GM19372 (cell line): ENCODE measurements at regions not wholly inside any gene's neighbourhood (a gene's known extent, or its start where the extent isn't known, plus 50 kb on each side); places are given as distances from the start of the nearest gene placed in this dataset.
A peak's percentile ranks its signal among the peaks of the same experiment; 100 is the strongest.

Source experiments
- ATAC-seq: cut with Tn5 transposase; IDR thresholded peaks from one replicate; pipeline ENCODE4 v1.9.1; 2021; ENCODE audit warnings: mild to moderate bottlenecking, low read depth, moderate library complexity; ENCODE audit not compliant: unreplicated experiment

DNA sequence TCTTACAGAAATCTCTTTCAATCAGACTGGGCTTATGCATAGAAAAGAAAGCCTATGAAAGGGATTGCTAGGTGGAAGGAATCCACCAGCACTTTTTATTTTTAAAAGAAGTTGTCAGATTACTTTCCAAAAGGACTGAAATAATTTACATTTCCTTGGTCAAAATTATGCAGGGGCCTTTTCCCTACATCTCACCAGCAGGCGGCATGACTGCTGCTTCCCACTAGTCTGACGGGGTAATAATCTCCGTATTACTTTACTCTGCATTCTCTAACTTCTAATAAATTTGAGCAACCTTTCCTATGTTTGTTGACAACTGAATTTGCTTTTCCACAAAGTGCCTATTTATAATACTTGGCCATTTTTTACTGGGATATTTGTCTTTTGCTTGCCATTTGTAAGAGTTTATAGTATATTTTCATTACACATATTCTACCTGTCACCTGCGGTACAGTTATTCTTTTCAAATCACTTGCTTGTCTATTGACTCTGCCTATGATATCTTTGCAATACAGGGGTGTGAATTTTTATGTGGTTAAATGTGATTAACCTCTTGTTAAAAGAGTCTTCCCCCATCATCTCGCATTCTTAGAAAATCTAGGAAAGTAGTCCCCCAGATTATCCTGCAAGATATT is 51.9 kb upstream of the USP47 start:
- no peak for ATAC-seq

DNA sequence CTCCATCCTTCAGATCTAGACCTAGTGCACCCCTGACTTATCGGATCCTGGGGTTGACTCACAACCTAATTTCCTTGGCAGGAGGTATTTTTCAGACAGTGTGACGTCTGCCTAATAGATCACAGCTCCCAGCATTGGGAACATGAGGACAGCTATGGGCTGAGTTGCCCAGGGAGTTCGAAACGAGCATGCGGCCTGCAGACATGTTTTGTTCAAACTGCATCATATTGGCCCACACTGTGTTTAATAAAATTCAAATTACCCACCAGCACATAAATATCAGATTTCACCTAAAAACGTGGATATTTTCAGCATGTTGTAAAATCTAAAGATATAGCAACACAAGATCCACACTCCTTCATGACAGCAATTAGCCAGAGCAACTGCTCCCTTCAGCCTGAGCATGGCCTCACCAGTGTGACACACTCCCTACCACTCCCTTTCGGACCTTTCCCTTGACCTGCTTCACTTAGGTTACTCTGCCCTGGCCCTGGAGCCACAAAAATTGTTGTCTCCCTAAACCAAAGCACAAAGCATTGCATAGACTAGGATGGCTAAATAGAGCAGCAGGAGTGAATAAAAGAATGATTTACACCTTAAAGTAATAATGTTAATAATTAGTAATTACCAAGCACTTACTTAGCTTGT is 53.6 kb upstream of the USP47 start:
- peak; percentile 19 for ATAC-seq

DNA sequence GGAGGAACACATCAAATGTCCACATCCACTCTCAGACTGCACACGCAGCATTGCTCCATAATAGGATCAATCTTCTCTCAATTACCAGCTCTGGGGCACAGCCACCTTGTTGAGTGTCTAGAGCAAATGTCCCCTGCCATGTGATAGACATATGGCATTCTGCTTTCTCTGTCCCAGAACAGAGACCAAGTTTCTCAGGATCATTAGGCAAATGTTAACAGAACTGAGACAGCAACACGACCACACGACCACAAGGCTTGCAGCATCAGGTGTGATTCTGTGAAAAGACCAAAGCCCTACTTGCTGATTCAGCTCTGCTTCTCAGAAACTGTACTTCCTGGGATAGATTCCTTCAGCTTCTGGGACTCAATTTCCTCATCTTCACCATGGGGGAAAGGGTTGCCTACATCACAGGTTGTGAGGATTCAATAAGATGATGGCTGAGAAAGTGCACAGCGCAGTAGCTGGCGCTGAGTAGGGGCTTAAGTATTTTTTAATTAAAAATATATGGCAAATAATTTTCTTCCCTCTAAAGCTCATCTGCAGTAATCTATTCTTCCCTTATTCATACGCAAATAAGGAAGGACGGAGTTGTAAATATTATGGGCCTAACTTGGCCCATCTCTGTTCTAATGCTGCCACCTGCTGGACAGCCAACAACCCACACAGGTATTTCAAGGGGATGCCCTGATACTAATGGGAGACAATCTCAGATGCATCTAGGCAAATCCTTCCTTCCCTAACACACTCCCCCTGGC is 54.3 kb upstream of the USP47 start:
- peak; percentile 59 for ATAC-seq

DNA sequence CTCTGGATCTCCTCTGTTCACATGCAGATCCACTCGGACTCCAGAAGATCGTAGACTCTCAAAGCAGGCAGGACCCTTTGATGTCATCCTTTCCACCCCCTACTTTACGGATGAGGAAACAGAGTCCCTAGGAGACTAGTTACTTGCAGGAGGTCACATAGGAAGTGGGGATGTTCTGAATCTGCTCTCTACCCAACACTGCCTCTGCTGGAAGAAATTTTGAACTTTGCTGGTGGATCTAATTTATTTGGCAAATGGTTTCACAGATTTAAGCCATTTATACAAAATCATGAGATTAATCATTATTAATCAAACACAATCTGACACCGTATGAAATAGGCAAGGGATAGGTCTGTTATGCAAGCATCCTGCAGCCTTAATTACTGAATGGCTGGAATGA is 55.0 kb upstream of the USP47 start:
- no peak for ATAC-seq

DNA sequence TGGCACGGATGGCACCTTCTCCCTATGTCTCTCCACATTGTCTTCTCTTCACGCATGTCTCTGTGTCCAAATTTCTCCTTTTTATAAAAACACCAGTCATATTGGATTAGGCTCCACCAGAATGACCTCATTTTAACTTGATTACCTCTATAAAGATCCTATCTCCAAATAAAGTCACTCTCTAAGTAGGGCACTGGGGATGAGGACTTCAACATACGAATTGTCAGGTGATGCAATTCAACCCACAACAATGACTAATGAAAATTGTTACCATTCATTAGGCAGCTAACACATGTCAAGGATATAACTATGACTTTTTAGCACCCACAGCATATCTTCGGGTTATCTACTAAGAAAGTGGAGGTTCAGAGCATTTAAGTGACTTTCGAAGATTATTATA is 55.5 kb upstream of the USP47 start:
- no peak for ATAC-seq

DNA sequence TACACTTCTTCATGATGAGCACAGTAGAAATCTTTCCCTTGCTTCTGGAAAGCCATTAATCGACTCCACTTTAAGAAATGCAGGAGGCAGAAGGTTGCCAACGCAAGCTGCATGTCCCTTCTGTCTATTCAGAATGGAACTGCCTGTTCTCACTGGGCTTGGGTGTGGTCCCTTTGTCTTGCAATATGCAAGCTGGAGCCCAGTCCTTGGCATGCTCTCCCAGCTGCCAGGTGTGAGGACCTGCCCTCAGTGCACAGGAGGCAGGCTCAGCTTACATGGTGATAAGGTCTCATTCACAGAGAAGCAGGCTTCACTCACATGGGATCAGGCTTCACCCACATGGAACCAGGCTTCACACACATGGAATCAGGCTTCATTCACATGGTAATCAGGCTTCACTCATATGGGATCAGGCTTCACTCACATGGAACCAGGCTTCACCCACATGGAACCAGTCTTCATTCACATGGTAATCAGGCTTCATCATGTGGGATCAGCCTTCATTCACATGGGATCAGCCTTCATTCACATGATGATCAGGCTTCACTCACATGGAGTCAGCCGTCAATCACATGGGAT is 59.2 kb upstream of the USP47 start:
- ATAC-seq, result no peak

DNA sequence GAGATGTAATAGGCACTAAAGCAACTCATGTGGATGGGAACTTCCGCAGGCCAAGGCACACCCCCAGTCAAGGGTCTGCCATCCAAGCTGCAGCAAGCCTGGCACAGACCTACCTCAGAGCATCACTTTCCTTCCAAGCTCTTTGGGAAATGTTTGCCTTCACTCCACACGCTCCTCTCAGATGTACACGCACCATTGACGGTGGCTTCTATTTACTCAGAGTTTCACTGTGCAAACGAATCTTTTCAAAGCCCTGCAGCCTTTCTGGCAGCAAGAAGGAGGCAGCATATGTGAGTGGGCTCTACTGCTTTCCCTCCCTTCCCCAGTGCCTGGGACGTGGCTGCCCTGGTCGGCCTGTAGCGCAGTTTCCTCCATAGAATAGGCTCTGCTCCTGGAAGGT is 60.9 kb upstream of the USP47 start:
- no peak for ATAC-seq

DNA sequence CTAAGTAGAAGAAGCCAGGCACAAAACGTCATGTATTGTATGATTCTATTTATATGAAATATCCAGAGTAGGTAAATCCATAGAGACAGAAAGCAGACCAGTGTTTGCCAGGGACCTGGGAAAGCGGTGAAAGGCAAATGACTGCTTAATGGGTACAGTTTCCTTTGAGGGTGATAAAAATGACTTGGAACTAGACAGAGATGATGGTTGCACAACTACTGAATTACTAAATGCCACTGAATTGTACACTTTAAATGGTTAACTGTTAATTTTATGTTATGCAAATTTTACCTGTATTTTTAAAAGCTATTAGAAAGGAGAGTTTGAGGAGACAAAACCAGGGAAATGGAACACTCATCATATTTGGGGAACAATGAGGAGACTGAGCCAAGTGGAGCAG is 61.8 kb upstream of the USP47 start:
- ATAC-seq, result no peak

DNA sequence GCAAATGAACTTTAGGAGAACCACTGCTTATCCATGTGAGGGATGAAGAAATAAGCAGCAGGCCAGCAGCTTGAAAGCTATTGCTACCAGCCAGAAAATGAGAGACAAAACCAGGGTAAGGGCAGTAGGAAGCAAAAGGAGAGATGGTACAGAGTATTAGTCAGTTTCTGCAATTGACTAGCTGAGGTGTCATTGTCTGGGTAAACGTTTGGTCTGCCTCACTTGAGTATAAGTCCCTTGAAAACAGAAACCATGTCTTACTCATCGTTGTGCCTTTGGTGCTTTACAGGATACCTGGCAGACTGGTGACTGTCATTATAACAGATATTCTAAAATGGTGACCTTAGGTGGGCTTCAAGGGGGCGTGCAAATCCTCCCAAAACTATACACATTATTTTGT is 63.9 kb upstream of the USP47 start:
- ATAC-seq, result no peak

DNA sequence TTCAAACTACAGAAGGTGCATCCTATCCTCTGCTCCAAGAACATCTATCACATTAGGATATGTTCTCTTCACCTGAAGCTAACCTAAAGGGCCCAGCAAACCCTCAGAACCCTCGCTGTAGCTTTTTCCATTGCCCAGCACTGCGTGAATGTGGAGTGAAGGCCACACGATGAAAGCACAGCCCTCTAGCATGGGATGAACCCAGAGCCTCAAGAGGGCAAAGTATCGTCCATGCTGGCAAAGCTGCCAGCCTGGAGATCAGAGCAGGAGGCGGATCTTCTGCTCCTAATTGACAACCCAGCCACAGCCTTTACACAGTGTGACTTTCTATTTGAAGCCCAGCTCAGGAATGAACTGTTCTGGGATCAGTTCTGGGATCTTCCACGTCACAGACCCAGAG is 65.1 kb upstream of the USP47 start:
- no peak for ATAC-seq

DNA sequence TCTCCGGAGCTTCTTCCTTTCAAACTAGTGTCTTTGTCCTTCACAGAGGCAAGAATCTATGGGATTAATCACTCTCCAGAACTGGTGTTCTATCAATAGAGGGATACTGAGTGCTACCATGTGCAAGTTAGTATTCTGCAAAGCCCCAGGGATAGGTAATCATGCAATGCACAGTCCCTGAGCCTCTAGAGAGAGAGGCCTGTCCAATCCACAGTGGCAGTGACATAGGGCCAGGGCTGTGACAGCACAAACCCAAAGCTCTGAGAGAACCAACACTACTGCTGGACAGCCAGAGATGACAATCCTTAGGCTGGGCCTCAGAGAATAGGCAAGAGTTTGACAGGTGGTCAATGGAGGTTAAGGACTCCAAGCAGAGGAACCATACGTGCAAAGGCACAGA is 66.8 kb upstream of the USP47 start:
- no peak for ATAC-seq

DNA sequence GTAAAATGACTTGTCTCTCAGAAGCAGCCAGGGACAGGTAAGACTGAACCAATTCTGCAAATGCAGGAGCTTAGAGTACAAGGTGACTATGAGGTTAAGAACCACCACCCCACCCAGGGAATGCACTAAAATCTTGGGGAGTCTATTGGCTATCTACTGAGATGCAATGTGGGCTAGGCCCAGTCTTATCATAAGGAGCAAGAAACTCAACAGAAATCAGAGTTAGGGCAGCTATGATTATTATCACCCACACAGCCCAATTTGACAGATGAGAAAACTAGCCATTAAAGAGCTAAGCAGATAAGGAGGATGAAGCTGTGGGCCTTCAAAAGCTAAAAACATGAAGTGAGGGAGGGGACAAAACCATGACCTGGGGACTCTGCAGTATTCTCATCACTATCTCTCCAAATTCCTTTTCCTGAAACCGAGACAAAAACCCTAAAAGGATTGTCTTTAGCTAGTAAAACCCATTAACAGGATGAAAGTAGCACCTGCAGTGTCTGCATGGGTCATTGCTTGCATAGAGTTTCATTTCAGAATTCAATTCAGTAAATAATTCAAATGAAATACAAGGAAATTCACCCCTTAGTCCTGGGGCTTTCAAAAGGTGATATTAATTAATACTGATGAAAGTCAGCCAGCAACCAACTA is 68.8 kb upstream of the USP47 start:
- no peak for ATAC-seq

DNA sequence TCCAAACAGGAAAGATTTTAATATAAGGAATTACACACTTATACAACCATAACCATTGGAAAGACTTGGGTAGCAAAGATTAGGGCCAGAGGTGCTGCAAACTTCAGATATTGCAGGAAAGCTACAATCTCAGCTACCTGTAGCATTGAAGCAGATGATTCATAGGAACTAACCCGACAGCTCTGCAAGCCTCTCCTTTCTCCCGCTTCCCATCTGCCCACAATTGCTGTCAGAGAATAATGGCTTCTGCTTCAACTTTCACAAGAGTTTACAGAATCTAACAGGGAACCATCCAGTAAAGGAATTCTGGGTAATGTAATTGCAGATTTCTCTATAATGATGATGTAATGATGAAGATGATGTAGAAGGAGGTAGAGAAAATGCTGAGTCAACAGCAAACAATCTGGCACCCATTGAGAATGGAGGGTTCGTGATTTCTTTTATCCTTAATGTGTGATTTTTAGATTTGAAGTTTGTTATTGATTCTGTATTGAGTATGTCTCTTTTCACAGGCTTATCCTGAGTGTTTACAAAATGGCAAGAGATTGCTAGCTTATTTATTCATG is 70.8 kb upstream of the USP47 start:
- no peak for ATAC-seq

DNA sequence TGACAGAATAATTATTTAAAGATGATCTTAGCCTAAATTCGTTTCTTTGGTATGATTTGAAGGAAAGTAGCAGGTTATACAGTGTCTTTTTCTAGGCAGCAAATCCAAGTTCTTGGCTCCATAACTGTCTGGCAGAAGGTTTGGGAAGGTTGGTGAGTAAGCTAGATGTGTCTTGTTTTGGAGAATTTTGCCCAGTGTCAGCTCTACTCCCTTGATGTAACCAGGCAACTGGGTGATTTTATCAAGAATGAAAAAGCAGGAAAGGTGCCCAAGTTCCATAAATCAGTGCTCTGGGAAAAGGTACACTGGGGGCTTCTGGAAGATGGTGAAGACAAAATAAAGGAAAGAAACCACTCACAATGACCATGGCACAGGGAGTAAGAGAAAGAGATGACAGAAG is 71.5 kb upstream of the USP47 start:
- ATAC-seq, result no peak

DNA sequence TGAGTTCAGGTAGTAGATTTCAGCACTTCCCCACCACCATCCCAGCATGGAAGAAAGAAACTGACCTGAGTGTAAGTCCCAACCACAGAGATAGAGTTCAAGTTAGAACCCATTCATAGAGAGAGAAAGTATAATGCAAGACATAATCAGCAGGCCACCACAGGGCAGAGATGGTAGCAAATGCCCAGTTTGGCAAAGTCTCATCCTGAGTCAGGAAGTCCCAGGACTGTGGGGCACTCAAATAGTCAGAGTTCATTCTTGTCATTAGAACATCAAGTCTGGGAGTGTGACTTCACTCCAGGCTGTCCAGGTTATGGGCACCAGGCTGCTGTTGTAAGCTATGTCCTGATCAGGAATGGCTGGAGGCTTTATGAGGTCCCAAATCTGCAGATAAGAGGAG is 72.0 kb upstream of the USP47 start:
- no peak for ATAC-seq

DNA sequence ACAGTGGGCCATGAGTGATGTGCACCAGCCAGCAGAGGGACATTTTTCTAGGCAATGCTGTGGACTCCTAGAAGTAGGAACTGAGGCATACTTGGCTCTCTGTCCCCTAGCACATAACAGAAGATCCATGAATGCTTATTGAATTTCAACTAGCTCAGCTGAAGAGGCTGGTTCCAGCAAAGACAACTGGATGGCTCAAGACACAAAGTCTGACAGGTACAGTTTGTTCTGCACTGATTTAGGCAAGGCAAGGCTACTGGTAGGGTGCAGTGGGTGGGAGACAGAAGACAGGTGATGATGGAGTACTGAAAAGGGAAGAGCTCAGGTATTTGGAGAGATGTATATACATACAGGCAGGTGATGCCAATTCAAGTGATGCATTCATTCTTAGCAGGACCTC is 72.4 kb upstream of the USP47 start:
- no peak for ATAC-seq

DNA sequence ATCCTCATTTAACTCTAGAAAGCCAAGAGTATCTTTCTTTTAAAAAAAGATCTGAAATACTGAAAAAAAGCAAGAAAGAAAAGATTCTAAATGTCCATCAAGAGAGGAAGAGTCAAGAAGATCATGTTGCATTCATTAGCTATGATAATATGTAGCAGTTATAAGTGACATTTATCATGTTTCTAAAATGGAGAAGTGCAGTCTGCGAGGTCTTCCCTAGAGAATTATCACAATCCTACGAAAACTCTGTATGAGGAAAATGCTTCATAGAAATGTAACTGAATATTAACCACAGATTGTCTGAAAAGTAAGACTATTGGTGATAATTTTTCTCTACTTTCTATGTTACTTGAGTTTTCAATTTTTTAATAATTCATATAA is 77.4 kb upstream of the USP47 start:
- ATAC-seq, result no peak

DNA sequence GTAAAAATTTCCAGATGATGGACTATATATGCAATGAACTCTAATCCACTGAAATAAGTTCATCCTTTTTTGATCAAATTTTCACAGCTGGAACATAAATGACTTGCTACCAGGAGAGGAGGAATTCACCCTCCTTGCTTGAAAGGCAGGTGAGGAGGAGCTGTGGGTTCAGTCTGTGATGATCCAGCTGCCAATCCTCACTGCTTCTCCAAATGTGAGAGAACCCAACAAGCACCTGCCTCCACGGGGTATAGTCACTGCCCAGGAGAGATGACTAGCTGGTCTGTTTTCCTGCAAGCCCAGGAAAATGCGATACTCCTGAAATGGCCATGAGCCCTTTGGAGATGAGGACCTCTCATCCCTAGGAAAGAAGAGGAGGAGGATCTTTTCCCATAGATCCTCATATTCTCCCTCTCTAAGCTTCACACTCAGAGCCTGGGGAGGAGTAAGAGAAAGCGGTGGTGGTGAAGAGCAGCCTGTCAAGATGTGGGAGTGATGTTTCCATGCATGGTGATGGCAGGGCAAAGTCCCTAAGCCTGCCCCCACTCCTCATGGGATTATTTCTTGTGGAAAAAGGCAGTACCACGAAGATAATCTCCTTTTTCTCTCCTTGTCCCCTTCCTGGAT is 77.9 kb upstream of the USP47 start:
- ATAC-seq, result no peak

DNA sequence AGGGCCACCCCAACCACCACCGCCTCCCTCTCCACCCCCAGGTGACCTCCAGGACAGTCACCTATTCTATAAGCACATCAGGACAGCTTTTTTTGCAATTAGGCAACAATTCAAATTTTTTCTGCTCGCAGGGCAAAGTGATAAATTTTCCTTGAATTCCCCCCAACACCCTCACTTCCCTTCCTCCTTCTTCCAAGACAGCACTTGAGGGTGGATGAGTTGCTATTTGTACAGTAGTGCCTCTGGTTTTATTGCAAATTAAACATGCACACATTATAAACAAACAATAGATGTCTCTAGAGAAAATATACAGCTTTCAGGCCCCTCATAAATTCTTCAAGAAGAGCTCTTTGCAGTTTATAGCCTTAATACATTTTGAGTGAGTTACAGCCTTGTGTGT is 80.9 kb upstream of the USP47 start:
- ATAC-seq, result no peak

DNA sequence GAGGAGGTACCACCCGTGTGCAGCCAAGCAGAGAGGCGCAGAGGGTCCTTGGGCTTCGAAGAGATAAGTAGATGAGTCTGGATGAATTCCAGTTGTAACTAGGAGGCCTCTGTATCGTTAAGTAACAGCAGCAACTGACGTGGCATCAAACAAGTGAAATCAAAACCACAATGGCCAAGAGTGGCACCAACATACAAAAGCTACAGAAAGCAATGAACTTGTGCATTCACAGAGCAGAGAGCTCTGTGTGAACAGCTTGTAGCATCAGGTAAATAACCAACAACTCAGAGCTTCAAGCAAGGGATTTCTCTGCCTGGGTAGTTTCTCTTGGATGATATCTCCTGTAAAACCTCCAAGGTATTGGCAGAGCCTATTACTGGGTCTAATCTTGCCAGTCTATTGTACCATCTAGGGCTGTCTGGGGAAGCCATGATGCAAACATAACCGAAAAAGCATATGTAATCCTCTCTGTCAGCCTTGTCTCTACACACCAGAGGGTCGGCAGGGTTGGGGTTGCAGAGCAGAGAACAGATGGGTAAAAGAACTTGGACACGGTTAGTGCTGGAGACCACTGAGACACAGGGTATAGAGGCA is 83.1 kb upstream of the USP47 start:
- no peak for ATAC-seq
